Muscle of leg (tissue), 3 donors: ENCODE measurements at regions not wholly inside any gene's neighbourhood (a gene's known extent, or its start where the extent isn't known, plus 50 kb on each side); places are given as distances from the start of the nearest gene placed in this dataset.

Experiments used
- DNase-seq: peaks from one replicate; pipeline ENCODE4 v3.0.0; 2013
- H3K27ac ChIP-seq: one replicate; pipeline ENCODE4 v1.5.1; 2013; ENCODE audit warnings: mild to moderate bottlenecking, low read length, control low read depth
- H3K27me3 ChIP-seq: one replicate; pipeline ENCODE4 v1.6.1; 2013; ENCODE audit warnings: low read length; ENCODE audit not compliant: control insufficient read depth, insufficient read depth
- H3K36me3 ChIP-seq: one replicate; pipeline ENCODE4 v1.6.1; 2013; ENCODE audit warnings: low read length; ENCODE audit not compliant: control insufficient read depth, insufficient read depth
- H3K4me1 ChIP-seq: one replicate; pipeline ENCODE4 v1.6.1; 2013; ENCODE audit warnings: low read length; ENCODE audit not compliant: control insufficient read depth, insufficient read depth
- H3K4me3 ChIP-seq: one replicate; pipeline ENCODE4 v1.5.1; 2013; ENCODE audit warnings: low read length, control low read depth
- H3K9me3 ChIP-seq: replicated peaks from 2 replicates; pipeline ENCODE4 v1.6.1; 2013; ENCODE audit warnings: low read depth, low read length; ENCODE audit not compliant: control insufficient read depth
- WGBS: methylation state at CpG from one replicate; pipeline ENCODE4 v1.1.5; 2013; ENCODE audit warnings: missing lambda C conversion rate; ENCODE audit not compliant: insufficient coverage; 5-methylcytosine and 5-hydroxymethylcytosine counted together

DNA sequence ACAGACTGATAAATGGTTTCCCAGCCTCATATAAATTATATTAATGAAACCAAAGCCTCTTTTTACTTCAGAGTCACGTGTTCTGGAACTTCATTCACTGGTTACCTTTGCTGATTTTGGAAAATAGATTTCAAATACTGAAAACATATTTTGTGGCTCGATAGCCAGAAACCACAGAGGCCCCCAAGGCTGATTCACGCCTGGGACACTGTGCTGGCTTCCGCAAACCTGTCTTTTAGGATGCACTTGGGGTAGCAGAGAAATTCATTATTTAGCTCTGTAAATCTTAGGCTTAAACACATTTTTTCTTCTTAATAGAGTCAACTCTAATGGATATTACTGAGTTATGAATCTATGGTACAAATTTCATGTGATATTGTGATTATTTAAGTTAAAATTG, 90.7 kb upstream of the TMEM18 start:
- WGBS = no CpG with 5 or more reads among the region's 4 CpGs

DNA sequence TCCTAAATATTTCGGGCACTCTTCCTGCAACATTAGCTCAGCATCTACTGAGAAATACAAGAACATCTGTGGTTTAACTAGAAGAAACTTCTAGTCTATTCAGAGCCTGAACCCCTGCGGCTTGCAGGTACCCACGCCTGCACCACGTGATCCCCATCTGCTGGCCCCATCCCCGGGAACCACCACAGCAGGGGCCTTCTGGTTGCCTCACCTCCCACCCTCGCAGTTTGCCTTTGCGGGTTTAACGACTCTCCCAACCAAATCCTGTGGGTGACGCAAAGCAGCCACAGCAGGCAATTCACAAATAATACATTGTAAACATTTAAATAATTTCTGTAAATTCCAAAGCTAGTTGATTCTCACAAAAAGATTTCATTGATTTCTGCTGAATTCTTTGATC, 90.2 kb upstream of the TMEM18 start:
- 10% methylated on average over 4 of the region's 9 CpGs for WGBS
- no peaks in the 10 kb centered on the region for H3K27me3 ChIP-seq

More for the DNA sequence above, 90.7 kb upstream of the TMEM18 start:
- Histone ChIP-seq H3K27me3 (no peaks in the 10 kb centered on the region), H3K9me3 (no peaks in the 10 kb centered on the region), H3K4me3 (no peak overlapping the region), H3K27ac (no peak overlapping the region), H3K36me3 (no peaks in the 10 kb centered on the region), H3K4me1 (peaks cover 8% of the 10 kb centered on the region)
- DNase-seq = no peak

DNA sequence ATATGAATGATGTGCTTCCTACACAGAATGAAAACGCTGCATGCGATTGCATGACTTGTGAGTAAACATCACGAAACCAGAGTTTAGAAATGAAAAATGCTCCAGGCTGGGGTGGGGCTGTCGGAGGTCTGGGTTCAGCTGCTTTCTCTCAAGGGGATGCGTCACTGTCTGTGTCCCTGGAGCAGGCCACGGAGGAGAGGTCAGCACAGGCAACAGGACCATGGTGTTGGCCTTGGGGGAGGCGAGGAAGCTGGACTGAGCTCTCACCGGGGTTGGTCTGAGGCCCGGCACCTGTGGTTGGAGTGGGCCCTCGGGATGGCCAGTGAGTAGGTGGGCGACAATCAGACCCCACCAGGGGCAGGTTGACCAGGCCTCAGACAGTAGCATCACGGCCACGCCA, 89.0 kb upstream of the TMEM18 start:
- H3K36me3 ChIP-seq = no peaks in the 10 kb centered on the region
- H3K4me1 ChIP-seq = peaks cover 8% of the 10 kb centered on the region
- H3K4me3 ChIP-seq = no peak overlapping the region
- no peak overlapping the region for H3K27ac ChIP-seq
- DNase-seq = no peak
- peaks cover 3% of the 10 kb centered on the region for H3K27me3 ChIP-seq
- WGBS = 87% methylated on average over 13 of the region's 13 CpGs
- no peaks in the 10 kb centered on the region for H3K9me3 ChIP-seq

More for the DNA sequence above, 90.2 kb upstream of the TMEM18 start:
- peaks cover 8% of the 10 kb centered on the region for H3K4me1 ChIP-seq
- H3K9me3 ChIP-seq = no peaks in the 10 kb centered on the region
- no peak overlapping the region for H3K4me3 ChIP-seq
- H3K27ac ChIP-seq = no peak overlapping the region
- no peak for DNase-seq
- H3K36me3 ChIP-seq = no peaks in the 10 kb centered on the region

DNA sequence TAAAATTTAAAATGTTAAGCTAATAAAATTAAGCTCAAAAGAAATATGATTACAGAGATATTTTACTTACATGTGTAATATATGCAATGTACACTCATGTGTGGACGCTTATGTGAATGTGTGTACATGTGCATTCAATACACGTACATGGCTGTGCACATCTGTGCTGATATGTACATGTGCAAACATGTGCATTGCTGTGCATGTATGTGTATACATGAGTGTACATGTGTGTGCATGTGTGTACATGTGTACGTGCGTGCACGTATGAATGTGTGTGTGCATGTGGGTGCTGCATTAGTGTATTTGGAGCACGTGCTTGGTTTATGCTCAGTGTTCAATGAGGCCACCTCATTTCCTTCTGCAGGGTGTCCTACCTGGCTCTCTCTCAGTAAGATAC, 88.2 kb upstream of the TMEM18 start:
- Histone ChIP-seq H3K36me3 (no peaks in the 10 kb centered on the region), H3K9me3 (no peaks in the 10 kb centered on the region), H3K27me3 (peaks cover 3% of the 10 kb centered on the region), H3K4me1 (peaks cover 8% of the 10 kb centered on the region), H3K4me3 (no peak overlapping the region), H3K27ac (no peak overlapping the region)
- WGBS = 95% methylated on average over 2 of the region's 6 CpGs
- DNase-seq = no peak

DNA sequence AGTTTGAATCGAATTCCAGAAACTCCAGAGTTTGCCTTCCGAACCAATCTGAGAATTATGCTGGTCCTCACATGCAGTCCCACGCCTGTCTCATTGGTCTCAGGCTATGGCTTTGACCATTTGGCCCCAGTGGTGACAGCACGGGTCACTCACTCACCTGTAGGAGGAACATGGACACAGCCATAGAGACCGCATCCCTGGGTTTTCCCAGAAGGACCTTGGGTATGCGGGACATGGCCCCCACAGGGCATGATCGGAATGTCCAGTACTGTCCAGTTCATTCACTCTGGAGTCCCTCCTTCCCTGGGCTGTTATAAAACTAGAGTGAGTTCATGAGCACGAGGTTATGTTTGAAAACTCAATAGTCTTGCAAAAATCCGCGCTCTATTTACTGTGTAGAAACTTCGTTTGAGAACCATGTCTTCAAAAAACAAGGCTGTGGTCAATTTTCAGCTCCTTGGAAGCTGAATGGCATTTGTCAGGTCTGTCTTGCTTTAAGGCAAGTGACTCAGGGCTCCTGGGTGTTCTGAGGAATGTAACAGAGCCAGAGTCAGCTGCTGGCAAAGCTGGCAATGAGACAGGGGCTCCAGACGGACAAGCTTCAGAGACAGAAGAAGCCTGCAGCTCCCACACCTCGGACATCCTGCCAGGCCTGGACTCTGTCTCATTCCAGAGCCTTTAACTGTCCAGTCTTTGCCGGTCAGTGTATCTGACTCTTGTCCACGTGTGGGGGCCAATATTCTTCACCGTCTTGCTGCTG, 86.7 kb upstream of the TMEM18 start:
- Histone ChIP-seq H3K9me3 (no peaks in the 10 kb centered on the region), H3K4me3 (no peak overlapping the region), H3K36me3 (no peaks in the 10 kb centered on the region), H3K27me3 (peaks cover 3% of the 10 kb centered on the region), H3K27ac (no peak overlapping the region), H3K4me1 (peaks cover 8% of the 10 kb centered on the region)
- peak; percentile 44 for DNase-seq
- 74% methylated on average over 13 of the region's 16 CpGs for WGBS

DNA sequence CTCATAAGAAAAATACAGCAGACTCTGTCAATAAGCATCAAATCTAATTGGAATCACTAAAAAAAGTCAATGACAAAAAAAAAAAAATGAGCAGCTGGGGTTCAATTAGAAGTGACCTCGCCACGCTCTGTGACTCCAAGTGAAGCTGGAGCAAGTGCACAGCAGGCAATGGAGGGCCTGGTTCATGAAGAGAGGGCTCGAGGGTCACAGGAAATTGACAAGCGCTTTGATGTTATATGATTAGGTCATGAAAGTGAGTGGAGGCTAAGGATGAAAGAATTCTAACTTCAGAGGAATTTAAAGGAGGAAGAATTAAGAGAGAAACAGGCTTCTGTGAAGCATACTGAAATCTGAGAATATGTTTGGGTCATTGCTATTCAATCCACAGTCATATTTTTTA, 85.4 kb upstream of the TMEM18 start:
- H3K27me3 ChIP-seq = peaks cover 3% of the 10 kb centered on the region
- no peak for DNase-seq

DNA sequence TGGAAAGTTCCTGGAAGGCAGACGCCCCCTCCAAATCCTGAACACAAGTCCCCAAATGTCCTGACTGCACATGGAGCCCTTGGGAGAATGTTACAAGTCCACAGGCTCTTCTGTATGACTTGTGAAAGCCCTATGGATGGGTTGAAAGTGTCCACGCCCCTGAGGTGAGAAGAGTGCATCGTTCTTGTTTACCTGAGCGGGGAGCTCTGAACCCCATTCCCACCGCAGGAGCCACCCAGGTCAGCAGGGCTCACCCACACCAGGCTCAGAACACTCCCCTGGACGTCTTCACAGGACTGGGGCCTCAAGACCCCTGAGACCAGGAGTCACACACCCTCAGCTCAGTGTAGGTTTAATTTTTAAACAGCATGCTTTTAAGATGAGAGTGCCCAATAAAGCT, 84.2 kb upstream of the TMEM18 start:
- WGBS = 68% methylated on average over 3 of the region's 6 CpGs
- Histone ChIP-seq H3K9me3 (no peaks in the 10 kb centered on the region), H3K27ac (no peak overlapping the region), H3K4me1 (peaks cover 8% of the 10 kb centered on the region), H3K4me3 (no peak overlapping the region), H3K27me3 (peaks cover 3% of the 10 kb centered on the region), H3K36me3 (no peaks in the 10 kb centered on the region)
- no peak for DNase-seq

More for the DNA sequence above, 85.4 kb upstream of the TMEM18 start:
- WGBS = 73% methylated on average over 4 of the region's 4 CpGs
- Histone ChIP-seq H3K9me3 (no peaks in the 10 kb centered on the region), H3K4me1 (peaks cover 8% of the 10 kb centered on the region), H3K36me3 (no peaks in the 10 kb centered on the region), H3K27ac (no peak overlapping the region), H3K4me3 (no peak overlapping the region)

DNA sequence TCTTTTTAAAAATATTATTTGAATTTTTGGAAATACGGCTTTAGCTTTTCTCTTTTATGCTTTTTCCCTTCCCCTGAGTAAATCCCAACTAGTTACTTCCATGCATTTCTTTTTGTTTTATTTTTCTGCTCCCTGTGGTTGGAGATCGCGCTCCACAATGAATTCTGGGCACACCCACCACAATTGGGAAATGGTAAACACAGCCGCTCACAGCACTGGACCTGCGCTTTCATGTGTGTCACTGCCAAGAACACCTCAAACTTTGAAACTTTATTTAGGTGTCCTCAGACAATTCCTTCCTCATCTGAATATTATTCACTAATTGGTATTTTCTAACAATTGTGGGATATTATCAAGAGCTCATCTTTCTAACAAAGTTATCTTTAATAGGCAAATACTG, 82.8 kb upstream of the TMEM18 start:
- peak; percentile 18 for DNase-seq
- Histone ChIP-seq H3K27ac (no peak overlapping the region), H3K27me3 (peaks cover 3% of the 10 kb centered on the region), H3K4me3 (no peak overlapping the region), H3K4me1 (peaks cover 8% of the 10 kb centered on the region), H3K9me3 (no peaks in the 10 kb centered on the region), H3K36me3 (no peaks in the 10 kb centered on the region)
- 38% methylated on average over 2 of the region's 5 CpGs for WGBS

DNA sequence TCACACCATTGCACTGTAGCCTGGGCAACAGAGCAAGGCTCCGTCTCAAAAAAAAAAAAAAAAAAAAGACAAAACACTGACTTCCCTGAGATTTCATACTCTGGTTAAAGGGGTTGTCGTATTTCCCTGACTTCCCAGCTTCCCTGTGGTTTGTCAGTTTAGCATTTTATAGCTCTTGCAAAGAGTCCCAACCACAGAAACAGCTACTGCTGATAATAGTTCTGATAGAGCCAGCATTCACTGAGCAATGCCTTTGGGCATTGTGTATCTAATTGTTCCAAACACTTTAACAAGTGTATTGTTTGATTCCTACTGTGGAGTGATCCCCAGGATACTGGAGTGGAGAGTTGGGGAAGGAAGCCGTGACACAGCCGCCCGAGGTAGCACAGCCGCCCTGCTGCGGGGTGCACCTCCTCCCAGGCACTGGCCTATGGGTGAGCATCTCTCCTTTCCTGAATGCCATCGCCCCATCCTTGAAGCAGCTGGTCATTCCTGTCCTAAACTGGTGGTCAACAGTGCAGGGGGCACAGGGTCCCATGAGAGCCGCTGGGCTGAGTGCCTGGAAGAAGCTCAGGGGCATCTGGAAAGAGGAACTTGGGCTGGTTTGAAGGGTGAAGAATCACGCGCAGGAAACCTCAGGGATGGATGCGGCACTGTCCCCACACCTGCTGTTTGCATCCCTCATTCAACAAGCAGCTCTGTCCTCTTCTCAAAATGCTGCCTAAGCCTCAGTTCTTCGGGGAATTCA, 81.0 kb upstream of the TMEM18 start:
- Histone ChIP-seq H3K36me3 (no peaks in the 10 kb centered on the region), H3K27me3 (peaks cover 3% of the 10 kb centered on the region), H3K4me3 (no peak overlapping the region), H3K9me3 (no peaks in the 10 kb centered on the region), H3K27ac (no peak overlapping the region), H3K4me1 (no peaks in the 10 kb centered on the region)
- 81% methylated on average over 8 of the region's 13 CpGs for WGBS
- DNase-seq = no peak

DNA sequence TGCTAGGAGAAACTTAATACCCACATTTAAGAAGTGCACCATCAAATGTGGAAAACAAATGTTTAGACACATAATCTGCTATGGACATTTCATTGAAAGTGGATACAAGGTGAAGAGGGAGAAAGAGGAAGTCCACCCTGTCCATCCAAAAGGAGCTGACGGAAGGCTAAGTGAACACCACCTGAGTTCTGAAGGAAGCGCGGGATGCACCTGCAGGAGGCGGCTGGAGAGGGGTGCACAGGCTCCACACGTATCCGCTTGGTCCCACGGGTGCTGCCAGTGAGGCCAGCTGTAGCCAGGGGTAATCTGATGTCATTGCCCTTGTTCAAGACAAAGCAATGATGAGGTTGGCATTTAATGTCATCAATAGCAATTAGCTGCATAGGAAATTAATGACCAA, 75.9 kb upstream of the TMEM18 start:
- DNase-seq = no peak
- no peaks in the 10 kb centered on the region for H3K27me3 ChIP-seq
- H3K36me3 ChIP-seq = no peaks in the 10 kb centered on the region
- H3K9me3 ChIP-seq = no peaks in the 10 kb centered on the region
- H3K27ac ChIP-seq = no peak overlapping the region
- H3K4me3 ChIP-seq = no peak overlapping the region
- 83% methylated on average over 6 of the region's 7 CpGs for WGBS
- H3K4me1 ChIP-seq = no peaks in the 10 kb centered on the region
